A549 (cell line): ENCODE measurements at regions not wholly inside any gene's neighbourhood (a gene's known extent, or its start where the extent isn't known, plus 50 kb on each side); places are given as distances from the start of the nearest gene placed in this dataset.

ENCODE experiments used
- ATAC-seq, 2 experiments: fragments of 200-7000 bp in 1 of 2; fragments of >200 bp in 1 of 2; cut with Nextera tagmentation in 1 of 2; cut with Tn5 transposase in 1 of 2; 3 replicates each; pipeline versions ENCODE4 v1.8.0 to v1.9.1; 2018 to 2020; ENCODE audit warnings: mild to moderate bottlenecking in 1 of 2, moderate library complexity in 1 of 2
- CTCF ChIA-PET: fragments of 300-600 bp; sonication (Branson Sonifier 250); formaldehyde crosslinking; extraction: SDS; loops from one replicate; lab custom pipeline; 2021; ENCODE audit warnings: antibody characterized with exemption, inconsistent platforms; lab: Yijun Ruan, JAX
- POLR2A ChIA-PET: fragments of 350-600 bp; formaldehyde crosslinking; extraction: SDS; loops from one replicate; lab custom pipeline; 2021; ENCODE audit warnings: antibody characterized with exemption, inconsistent platforms; lab: Yijun Ruan, JAX
- DNase-seq, 2 experiments: peaks; one replicate each; pipeline versions ENCODE4 v3.0.0 to v3.0.0-alpha.2; 2011 to 2016; ENCODE audit warnings: low read depth in 1 of 2, low spot score in 1 of 2
- FAIRE-seq: peaks from 2 replicates; lab custom pipeline; 2011; peaks lifted over from hg19 to GRCh38; lab: Jason Lieb, UNC
- H3K27ac ChIP-seq, 2 experiments: fragments of >200 bp; sonication (Bioruptor Twin); formaldehyde crosslinking; 3 replicates each; pipeline ENCODE4 v1.5.1; 2016 to 2017
- H3K4me1 ChIP-seq: fragments of >200 bp; sonication (Bioruptor Twin); formaldehyde crosslinking; 3 replicates; pipeline ENCODE4 v1.6.1; 2016
- H3K4me2 ChIP-seq: fragments of >200 bp; sonication (Bioruptor Twin); formaldehyde crosslinking; 3 replicates; pipeline ENCODE4 v1.6.1; 2016
- H3K4me3 ChIP-seq: fragments of >200 bp; sonication (Bioruptor Twin); formaldehyde crosslinking; 3 replicates; pipeline ENCODE4 v1.5.1; 2016
- H3K9me3 ChIP-seq: fragments of >200 bp; sonication (Bioruptor Twin); formaldehyde crosslinking; 3 replicates; pipeline ENCODE4 v1.6.1; 2016
- CBX2 ChIP-seq: fragments of 200-600 bp; sonication (generic); IDR thresholded peaks from 2 replicates; pipeline ENCODE4 v1.6.1; 2016; ENCODE audit warnings: low read depth, mild to moderate bottlenecking, borderline replicate concordance
- EHF ChIP-seq: fragments of 250-450 bp; sonication (Bioruptor Pico); IDR thresholded peaks from 2 replicates; pipeline ENCODE4 v1.5.0; 2020; ENCODE audit warnings: mild to moderate bottlenecking
- ESRRA ChIP-seq: fragments of 150-350 bp; IDR thresholded peaks from 2 replicates; pipeline ENCODE4 v1.6.1; 2014; ENCODE audit warnings: mild to moderate bottlenecking, low read length, borderline replicate concordance
- FOXS1 ChIP-seq: fragments of 250-450 bp; sonication (Bioruptor Pico); IDR thresholded peaks from 2 replicates; pipeline ENCODE4 v1.5.0; 2020; ENCODE audit warnings: mild to moderate bottlenecking, moderate library complexity
- GATA3 ChIP-seq: IDR thresholded peaks from 2 replicates; pipeline ENCODE4 v1.6.1; 2012; ENCODE audit warnings: borderline replicate concordance
- HEYL ChIP-seq: fragments of 250-450 bp; sonication (Bioruptor Pico); IDR thresholded peaks from 2 replicates; pipeline ENCODE4 v1.8.0; 2021; ENCODE audit warnings: mild to moderate bottlenecking, moderate library complexity
- HOXA7 ChIP-seq: fragments of 250-450 bp; sonication (Bioruptor Pico); IDR thresholded peaks from 2 replicates; pipeline ENCODE4 v1.5.0; 2020; ENCODE audit warnings: mild to moderate bottlenecking, moderate library complexity
- HOXB13 ChIP-seq: fragments of 250-450 bp; sonication (Bioruptor Pico); IDR thresholded peaks from 2 replicates; pipeline ENCODE4 v1.5.0; 2020; ENCODE audit warnings: low read depth, mild to moderate bottlenecking, moderate library complexity
- HOXB5 ChIP-seq: fragments of 250-450 bp; sonication (Bioruptor Pico); IDR thresholded peaks from 2 replicates; pipeline ENCODE4 v1.5.0; 2020; ENCODE audit warnings: mild to moderate bottlenecking, moderate library complexity
- MAFK ChIP-seq: fragments of 450-650 bp; IDR thresholded peaks from 2 replicates; pipeline ENCODE4 v1.6.1; 2014; ENCODE audit not compliant: partially characterized antibody
- MAZ ChIP-seq: fragments of 150-350 bp; IDR thresholded peaks from 2 replicates; pipeline ENCODE4 v1.6.1; 2014; ENCODE audit warnings: antibody characterized with exemption, low read depth, low read length, borderline replicate concordance
- NPAS2 ChIP-seq: fragments of 250-450 bp; sonication (Bioruptor Pico); IDR thresholded peaks from 2 replicates; pipeline ENCODE4 v1.8.0; 2022; ENCODE audit warnings: mild to moderate bottlenecking, moderate library complexity, borderline replicate concordance
- NR3C1 ChIP-seq: fragments of >200 bp; sonication (Bioruptor Twin); formaldehyde crosslinking; IDR thresholded peaks from 3 replicates; pipeline ENCODE4 v1.6.1; 2017
- RAD21 ChIP-seq, 2 experiments: fragments of >200 bp in 1 of 2; sonication (Bioruptor Twin) in 1 of 2; formaldehyde crosslinking in 1 of 2; IDR thresholded peaks in 1 of 2; conservative IDR thresholded peaks in 1 of 2; 2 replicates in 1 of 2; 3 replicates in 1 of 2; pipeline ENCODE4 v1.6.1; 2012 to 2018; ENCODE audit warnings: inconsistent platforms in 1 of 2
- RFX5 ChIP-seq: fragments of 450-650 bp; IDR thresholded peaks from 2 replicates; pipeline ENCODE4 v1.7.1; 2014; ENCODE audit warnings: antibody characterized with exemption, mild to moderate bottlenecking, moderate library complexity
- TFCP2L1 ChIP-seq: fragments of 250-450 bp; sonication (Bioruptor Pico); IDR thresholded peaks from 2 replicates; pipeline ENCODE4 v1.5.0; 2021; ENCODE audit warnings: mild to moderate bottlenecking
- ZSCAN20 ChIP-seq: fragments of 250-450 bp; sonication (Bioruptor Pico); IDR thresholded peaks from 2 replicates; pipeline ENCODE4 v1.8.0; 2022; ENCODE audit warnings: mild to moderate bottlenecking, moderate library complexity
- WGBS: methylation state at CpG from one replicate; pipeline ENCODE4 v1.1.6; 2017; ENCODE audit errors: missing lambda C conversion rate; 5-methylcytosine and 5-hydroxymethylcytosine counted together
- TF ChIP-seq, protein P1 (sequence below): IDR thresholded peaks from 2 replicates; pipeline ENCODE4 v1.6.1; 2012
- TF ChIP-seq, protein P2 (sequence below): fragments of 200-600 bp; sonication (generic); IDR thresholded peaks from 2 replicates; pipeline ENCODE4 v1.6.1; 2016; ENCODE audit warnings: antibody characterized with exemption, mild to moderate bottlenecking, moderate library complexity
- TF ChIP-seq, protein P3 (sequence below): fragments of 250-450 bp; sonication (Bioruptor Pico); IDR thresholded peaks from 2 replicates; pipeline ENCODE4 v1.5.0; 2021; ENCODE audit warnings: mild to moderate bottlenecking, moderate library complexity, borderline replicate concordance
- TF ChIP-seq, protein P4 (sequence below): fragments of 150-350 bp; IDR thresholded peaks from 2 replicates; pipeline ENCODE4 v1.6.1; 2014; ENCODE audit warnings: low read depth, mild to moderate bottlenecking, low read length
- TF ChIP-seq, protein P5 (sequence below): fragments of >200 bp; sonication (Bioruptor Twin); formaldehyde crosslinking; IDR thresholded peaks from 3 replicates; pipeline ENCODE4 v1.5.1; 2016

DNA sequence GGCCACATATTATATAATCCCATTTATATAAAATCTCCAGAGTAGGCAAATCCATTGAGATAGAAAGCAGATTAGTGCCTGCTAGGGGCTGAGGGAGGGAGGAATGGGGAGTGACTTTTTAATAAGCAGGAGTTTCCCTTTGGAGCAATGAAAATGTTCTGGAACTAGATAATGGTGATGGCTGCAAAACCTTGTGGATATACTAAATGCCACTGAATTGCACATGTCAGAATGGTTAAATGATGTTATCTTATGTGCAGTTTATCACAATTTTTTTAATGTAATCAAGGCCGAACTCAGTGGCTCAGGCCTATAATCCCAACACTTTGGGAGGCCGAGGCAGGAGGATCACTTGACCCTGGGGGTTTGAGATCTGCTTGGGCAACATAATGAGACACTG is 145.5 kb upstream of the AUTS2 start:
- Histone ChIP-seq H3K9me3 (no peaks in the 10 kb centered on the region), H3K4me3 (no peak overlapping the region), H3K27ac (no peak overlapping the region), H3K4me1 (no peaks in the 10 kb centered on the region), H3K4me2 (no peak overlapping the region)
- 70% methylated on average over 2 of the region's 2 CpGs for WGBS
- DNase-seq (no peak), ATAC-seq (no peak)
- CTCF ChIA-PET, result no interaction called here
- TF ChIP-seq HOXB13 (CRISPR knock-in tag), result no peak
- no peak for TF ChIP-seq HEYL (CRISPR knock-in tag)
- TF ChIP-seq RFX5, result no peak
- TF ChIP-seq FOXS1, result no peak
- TF ChIP-seq, protein P1, sequence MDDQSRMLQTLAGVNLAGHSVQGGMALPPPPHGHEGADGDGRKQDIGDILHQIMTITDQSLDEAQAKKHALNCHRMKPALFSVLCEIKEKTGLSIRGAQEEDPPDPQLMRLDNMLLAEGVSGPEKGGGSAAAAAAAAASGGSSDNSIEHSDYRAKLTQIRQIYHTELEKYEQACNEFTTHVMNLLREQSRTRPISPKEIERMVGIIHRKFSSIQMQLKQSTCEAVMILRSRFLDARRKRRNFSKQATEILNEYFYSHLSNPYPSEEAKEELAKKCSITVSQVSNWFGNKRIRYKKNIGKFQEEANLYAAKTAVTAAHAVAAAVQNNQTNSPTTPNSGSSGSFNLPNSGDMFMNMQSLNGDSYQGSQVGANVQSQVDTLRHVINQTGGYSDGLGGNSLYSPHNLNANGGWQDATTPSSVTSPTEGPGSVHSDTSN, result no peak
- no peak for TF ChIP-seq NPAS2
- TF ChIP-seq, all 56 proteins: peak for 0
- FAIRE-seq, result no peak
- POLR2A ChIA-PET, result no interaction called here

DNA sequence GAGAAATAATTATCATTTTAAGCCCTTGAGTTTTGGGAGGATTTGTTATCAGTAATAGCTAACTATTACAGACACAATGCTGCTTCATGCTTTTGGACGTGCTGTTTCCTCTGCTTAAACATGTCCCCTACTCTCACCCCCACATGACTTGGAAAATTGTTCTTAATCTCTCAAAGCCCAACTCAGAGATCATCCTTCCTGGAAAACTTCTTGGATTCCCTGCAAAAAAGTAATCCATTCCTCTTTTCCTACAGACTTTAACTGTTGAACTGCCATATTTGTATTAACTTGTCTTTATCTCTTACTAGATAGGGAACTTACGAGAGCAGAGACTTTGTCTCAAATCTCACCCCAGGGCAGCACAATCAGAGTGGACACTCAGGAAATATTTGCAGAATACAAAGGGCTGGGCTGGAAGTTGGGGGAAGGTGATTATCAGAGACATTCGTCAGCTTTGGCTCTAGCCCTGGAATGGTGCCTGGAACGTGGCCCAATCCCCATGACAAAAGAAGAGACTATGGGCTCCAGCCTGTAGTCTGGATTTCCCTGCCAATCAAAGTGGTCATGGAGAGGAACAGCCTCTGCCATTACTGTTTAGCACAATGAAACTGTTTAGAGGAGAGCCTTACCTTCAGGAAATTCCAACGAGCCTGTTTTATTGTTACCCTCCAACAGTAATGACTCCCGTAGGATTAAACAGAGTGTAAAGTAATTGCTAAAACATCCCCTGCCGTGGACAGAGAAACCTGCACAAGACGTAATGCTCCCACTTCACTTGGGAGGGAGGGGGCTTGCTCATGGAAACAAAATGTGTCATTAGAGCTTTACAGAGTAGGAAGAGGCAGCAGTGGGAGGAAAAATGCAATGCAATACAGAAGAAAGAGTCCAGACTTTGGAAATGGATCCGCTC is 140.4 kb upstream of the AUTS2 start:
- H3K27ac ChIP-seq, result peak overlapping the region; percentile 3 to 5; a peak in 1 of 6 replicates
- ATAC-seq (no peak), DNase-seq (no peak), FAIRE-seq (no peak)
- peak overlapping the region; percentile 25; the same call in 1 of the 3 replicates for H3K4me2 ChIP-seq
- POLR2A ChIA-PET, result no interaction called here
- WGBS, result 48% methylated on average over 9 of the region's 9 CpGs
- TF ChIP-seq ZSCAN20 (CRISPR knock-in tag) (no peak), MAZ (no peak), RFX5 (no peak), MAFK (no peak), HOXB13 (CRISPR knock-in tag) (no peak), EHF (CRISPR knock-in tag) (no peak), NR3C1 (no peak), HEYL (CRISPR knock-in tag) (no peak), RAD21 (conservative IDR thresholded peaks at IDR 0.05 in 1 of 2, IDR thresholded peaks at IDR 0.05 in 1 of 2) (no peak), GATA3 (no peak), HOXB5 (no peak), HOXA7 (no peak), TFCP2L1 (CRISPR knock-in tag) (no peak), CBX2 (no peak), ESRRA (no peak)
- TF ChIP-seq, protein P2, sequence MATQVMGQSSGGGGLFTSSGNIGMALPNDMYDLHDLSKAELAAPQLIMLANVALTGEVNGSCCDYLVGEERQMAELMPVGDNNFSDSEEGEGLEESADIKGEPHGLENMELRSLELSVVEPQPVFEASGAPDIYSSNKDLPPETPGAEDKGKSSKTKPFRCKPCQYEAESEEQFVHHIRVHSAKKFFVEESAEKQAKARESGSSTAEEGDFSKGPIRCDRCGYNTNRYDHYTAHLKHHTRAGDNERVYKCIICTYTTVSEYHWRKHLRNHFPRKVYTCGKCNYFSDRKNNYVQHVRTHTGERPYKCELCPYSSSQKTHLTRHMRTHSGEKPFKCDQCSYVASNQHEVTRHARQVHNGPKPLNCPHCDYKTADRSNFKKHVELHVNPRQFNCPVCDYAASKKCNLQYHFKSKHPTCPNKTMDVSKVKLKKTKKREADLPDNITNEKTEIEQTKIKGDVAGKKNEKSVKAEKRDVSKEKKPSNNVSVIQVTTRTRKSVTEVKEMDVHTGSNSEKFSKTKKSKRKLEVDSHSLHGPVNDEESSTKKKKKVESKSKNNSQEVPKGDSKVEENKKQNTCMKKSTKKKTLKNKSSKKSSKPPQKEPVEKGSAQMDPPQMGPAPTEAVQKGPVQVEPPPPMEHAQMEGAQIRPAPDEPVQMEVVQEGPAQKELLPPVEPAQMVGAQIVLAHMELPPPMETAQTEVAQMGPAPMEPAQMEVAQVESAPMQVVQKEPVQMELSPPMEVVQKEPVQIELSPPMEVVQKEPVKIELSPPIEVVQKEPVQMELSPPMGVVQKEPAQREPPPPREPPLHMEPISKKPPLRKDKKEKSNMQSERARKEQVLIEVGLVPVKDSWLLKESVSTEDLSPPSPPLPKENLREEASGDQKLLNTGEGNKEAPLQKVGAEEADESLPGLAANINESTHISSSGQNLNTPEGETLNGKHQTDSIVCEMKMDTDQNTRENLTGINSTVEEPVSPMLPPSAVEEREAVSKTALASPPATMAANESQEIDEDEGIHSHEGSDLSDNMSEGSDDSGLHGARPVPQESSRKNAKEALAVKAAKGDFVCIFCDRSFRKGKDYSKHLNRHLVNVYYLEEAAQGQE, result no peak
- TF ChIP-seq, protein P3, sequence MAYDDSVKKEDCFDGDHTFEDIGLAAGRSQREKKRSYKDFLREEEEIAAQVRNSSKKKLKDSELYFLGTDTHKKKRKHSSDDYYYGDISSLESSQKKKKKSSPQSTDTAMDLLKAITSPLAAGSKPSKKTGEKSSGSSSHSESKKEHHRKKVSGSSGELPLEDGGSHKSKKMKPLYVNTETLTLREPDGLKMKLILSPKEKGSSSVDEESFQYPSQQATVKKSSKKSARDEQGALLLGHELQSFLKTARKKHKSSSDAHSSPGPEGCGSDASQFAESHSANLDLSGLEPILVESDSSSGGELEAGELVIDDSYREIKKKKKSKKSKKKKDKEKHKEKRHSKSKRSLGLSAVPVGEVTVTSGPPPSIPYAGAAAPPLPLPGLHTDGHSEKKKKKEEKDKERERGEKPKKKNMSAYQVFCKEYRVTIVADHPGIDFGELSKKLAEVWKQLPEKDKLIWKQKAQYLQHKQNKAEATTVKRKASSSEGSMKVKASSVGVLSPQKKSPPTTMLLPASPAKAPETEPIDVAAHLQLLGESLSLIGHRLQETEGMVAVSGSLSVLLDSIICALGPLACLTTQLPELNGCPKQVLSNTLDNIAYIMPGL (CRISPR knock-in tag), result no peak
- TF ChIP-seq, protein P4, sequence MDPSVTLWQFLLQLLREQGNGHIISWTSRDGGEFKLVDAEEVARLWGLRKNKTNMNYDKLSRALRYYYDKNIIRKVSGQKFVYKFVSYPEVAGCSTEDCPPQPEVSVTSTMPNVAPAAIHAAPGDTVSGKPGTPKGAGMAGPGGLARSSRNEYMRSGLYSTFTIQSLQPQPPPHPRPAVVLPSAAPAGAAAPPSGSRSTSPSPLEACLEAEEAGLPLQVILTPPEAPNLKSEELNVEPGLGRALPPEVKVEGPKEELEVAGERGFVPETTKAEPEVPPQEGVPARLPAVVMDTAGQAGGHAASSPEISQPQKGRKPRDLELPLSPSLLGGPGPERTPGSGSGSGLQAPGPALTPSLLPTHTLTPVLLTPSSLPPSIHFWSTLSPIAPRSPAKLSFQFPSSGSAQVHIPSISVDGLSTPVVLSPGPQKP, result no peak
- TF ChIP-seq, protein P5, sequence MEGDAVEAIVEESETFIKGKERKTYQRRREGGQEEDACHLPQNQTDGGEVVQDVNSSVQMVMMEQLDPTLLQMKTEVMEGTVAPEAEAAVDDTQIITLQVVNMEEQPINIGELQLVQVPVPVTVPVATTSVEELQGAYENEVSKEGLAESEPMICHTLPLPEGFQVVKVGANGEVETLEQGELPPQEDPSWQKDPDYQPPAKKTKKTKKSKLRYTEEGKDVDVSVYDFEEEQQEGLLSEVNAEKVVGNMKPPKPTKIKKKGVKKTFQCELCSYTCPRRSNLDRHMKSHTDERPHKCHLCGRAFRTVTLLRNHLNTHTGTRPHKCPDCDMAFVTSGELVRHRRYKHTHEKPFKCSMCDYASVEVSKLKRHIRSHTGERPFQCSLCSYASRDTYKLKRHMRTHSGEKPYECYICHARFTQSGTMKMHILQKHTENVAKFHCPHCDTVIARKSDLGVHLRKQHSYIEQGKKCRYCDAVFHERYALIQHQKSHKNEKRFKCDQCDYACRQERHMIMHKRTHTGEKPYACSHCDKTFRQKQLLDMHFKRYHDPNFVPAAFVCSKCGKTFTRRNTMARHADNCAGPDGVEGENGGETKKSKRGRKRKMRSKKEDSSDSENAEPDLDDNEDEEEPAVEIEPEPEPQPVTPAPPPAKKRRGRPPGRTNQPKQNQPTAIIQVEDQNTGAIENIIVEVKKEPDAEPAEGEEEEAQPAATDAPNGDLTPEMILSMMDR, result no peak
- no peak overlapping the region for H3K4me3 ChIP-seq
- no peaks in the 10 kb centered on the region for H3K9me3 ChIP-seq
- CTCF ChIA-PET, result no interaction called here
- 0 out of 3 replicates have a peak, but pooled peaks cover 3% of the 10 kb centered on the region for H3K4me1 ChIP-seq
